Astrocyte (in vitro differentiated cells and primary cell): ENCODE measurements at regions not wholly inside any gene's neighbourhood (a gene's known extent, or its start where the extent isn't known, plus 50 kb on each side); places are given as distances from the start of the nearest gene placed in this dataset.

Experiments
- DNase-seq: peaks from one replicate; pipeline ENCODE4 v3.0.0-alpha.2; 2010; ENCODE audit warnings: low read depth
- FAIRE-seq: peaks from 2 replicates; lab custom pipeline; 2011; peaks lifted over from hg19 to GRCh38; lab: Jason Lieb, UNC
- H2AFZ ChIP-seq: 2 replicates; pipeline ENCODE4 v1.6.0; 2012; ENCODE audit warnings: low read depth, low read length, inconsistent platforms
- H3K27ac ChIP-seq: 2 replicates; pipeline ENCODE4 v1.5.1; 2011; ENCODE audit warnings: low read depth, low read length, inconsistent platforms
- H3K27me3 ChIP-seq: 2 replicates; pipeline ENCODE4 v1.6.0; 2011; ENCODE audit warnings: low read length, inconsistent platforms; ENCODE audit not compliant: insufficient read depth
- H3K36me3 ChIP-seq: 2 replicates; pipeline ENCODE4 v1.5.1; 2011; ENCODE audit warnings: low read length, inconsistent platforms; ENCODE audit not compliant: insufficient read depth
- H3K4me1 ChIP-seq: 2 replicates; pipeline ENCODE4 v1.5.1; 2011; ENCODE audit warnings: low read length, inconsistent platforms; ENCODE audit not compliant: insufficient read depth
- H3K4me2 ChIP-seq: 2 replicates; pipeline ENCODE4 v1.6.0; 2012; ENCODE audit warnings: low read length, inconsistent platforms
- H3K4me3 ChIP-seq: 2 replicates; pipeline ENCODE4 v1.5.1; 2011; ENCODE audit warnings: low read depth, mild to moderate bottlenecking, low read length, inconsistent platforms; ENCODE audit not compliant: insufficient read depth
- H3K79me2 ChIP-seq: 2 replicates; pipeline ENCODE4 v1.6.0; 2012; ENCODE audit warnings: mild to moderate bottlenecking, low read length, inconsistent platforms; ENCODE audit not compliant: insufficient read depth
- H3K9ac ChIP-seq: 2 replicates; pipeline ENCODE4 v1.6.0; 2012; ENCODE audit warnings: mild to moderate bottlenecking, low read length, inconsistent platforms
- H3K9me3 ChIP-seq: 2 replicates; pipeline ENCODE4 v1.5.1; 2012; ENCODE audit warnings: low read depth, mild to moderate bottlenecking, low read length, inconsistent platforms; ENCODE audit not compliant: insufficient read depth
- H4K20me1 ChIP-seq: 2 replicates; pipeline ENCODE4 v1.6.0; 2012; ENCODE audit warnings: low read length, inconsistent platforms; ENCODE audit not compliant: insufficient read depth
- H3K27ac Mint-ChIP-seq: one replicate; pipeline ENCODE4 v1.8.0; 2021; ENCODE audit warnings: mild to moderate bottlenecking, mixed read lengths; ENCODE audit not compliant: unreplicated experiment
- H3K27me3 Mint-ChIP-seq: one replicate; pipeline ENCODE4 v1.8.0; 2021; ENCODE audit warnings: low read depth, mixed read lengths; ENCODE audit not compliant: unreplicated experiment
- H3K36me3 Mint-ChIP-seq: one replicate; pipeline ENCODE4 v1.8.0; 2021; ENCODE audit warnings: low read depth, mixed read lengths; ENCODE audit not compliant: unreplicated experiment
- H3K4me1 Mint-ChIP-seq: one replicate; pipeline ENCODE4 v1.8.0; 2021; ENCODE audit warnings: low read depth, mixed read lengths; ENCODE audit not compliant: unreplicated experiment
- H3K4me3 Mint-ChIP-seq: one replicate; pipeline ENCODE4 v1.8.0; 2021; ENCODE audit warnings: mild to moderate bottlenecking, moderate library complexity, mixed read lengths; ENCODE audit not compliant: unreplicated experiment
- H3K9me3 Mint-ChIP-seq: one replicate; pipeline ENCODE4 v1.8.0; 2021; ENCODE audit warnings: mild to moderate bottlenecking, mixed read lengths; ENCODE audit not compliant: unreplicated experiment
- EZH2 ChIP-seq: IDR thresholded peaks from 2 replicates; pipeline ENCODE4 v1.6.1; 2012; ENCODE audit warnings: mild to moderate bottlenecking, low read length, inconsistent platforms; ENCODE audit not compliant: insufficient read depth
- TF ChIP-seq, protein P1 (sequence below): IDR thresholded peaks from 2 replicates; pipeline ENCODE4 v1.5.1; 2011; ENCODE audit warnings: low read depth, mild to moderate bottlenecking, inconsistent platforms, low read length, moderate library complexity; ENCODE audit not compliant: insufficient read depth

GRCh38 chr12:94844452-94844851, 159.0 kb downstream of the NDUFA12 start:
- Histone ChIP-seq H3K9me3 (no peaks in the 10 kb centered on the region), H3K4me3 (no peak overlapping the region), H3K36me3 (no peaks in the 10 kb centered on the region), H3K27me3 (peaks cover 10% of the 10 kb centered on the region), H4K20me1 (no peaks in the 10 kb centered on the region), H2AFZ (no peak overlapping the region), H3K4me2 (no peak overlapping the region), H3K9ac (no peak overlapping the region), H3K79me2 (no peaks in the 10 kb centered on the region), H3K27ac (no peak overlapping the region), H3K4me1 (no peaks in the 10 kb centered on the region)
- FAIRE-seq: no peak
- H3K36me3 Mint-ChIP-seq: no peaks in the 10 kb centered on the region
- TF ChIP-seq EZH2: no peak
- TF ChIP-seq, protein P1, sequence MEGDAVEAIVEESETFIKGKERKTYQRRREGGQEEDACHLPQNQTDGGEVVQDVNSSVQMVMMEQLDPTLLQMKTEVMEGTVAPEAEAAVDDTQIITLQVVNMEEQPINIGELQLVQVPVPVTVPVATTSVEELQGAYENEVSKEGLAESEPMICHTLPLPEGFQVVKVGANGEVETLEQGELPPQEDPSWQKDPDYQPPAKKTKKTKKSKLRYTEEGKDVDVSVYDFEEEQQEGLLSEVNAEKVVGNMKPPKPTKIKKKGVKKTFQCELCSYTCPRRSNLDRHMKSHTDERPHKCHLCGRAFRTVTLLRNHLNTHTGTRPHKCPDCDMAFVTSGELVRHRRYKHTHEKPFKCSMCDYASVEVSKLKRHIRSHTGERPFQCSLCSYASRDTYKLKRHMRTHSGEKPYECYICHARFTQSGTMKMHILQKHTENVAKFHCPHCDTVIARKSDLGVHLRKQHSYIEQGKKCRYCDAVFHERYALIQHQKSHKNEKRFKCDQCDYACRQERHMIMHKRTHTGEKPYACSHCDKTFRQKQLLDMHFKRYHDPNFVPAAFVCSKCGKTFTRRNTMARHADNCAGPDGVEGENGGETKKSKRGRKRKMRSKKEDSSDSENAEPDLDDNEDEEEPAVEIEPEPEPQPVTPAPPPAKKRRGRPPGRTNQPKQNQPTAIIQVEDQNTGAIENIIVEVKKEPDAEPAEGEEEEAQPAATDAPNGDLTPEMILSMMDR: no peak
- H3K9me3 Mint-ChIP-seq: peaks cover 9% of the 10 kb centered on the region
- peaks cover 6% of the 10 kb centered on the region for H3K27me3 Mint-ChIP-seq
- H3K27ac Mint-ChIP-seq: no peak overlapping the region
- DNase-seq: no peak
- H3K4me1 Mint-ChIP-seq: no peaks in the 10 kb centered on the region
- H3K4me3 Mint-ChIP-seq: no peak overlapping the region

DNA sequence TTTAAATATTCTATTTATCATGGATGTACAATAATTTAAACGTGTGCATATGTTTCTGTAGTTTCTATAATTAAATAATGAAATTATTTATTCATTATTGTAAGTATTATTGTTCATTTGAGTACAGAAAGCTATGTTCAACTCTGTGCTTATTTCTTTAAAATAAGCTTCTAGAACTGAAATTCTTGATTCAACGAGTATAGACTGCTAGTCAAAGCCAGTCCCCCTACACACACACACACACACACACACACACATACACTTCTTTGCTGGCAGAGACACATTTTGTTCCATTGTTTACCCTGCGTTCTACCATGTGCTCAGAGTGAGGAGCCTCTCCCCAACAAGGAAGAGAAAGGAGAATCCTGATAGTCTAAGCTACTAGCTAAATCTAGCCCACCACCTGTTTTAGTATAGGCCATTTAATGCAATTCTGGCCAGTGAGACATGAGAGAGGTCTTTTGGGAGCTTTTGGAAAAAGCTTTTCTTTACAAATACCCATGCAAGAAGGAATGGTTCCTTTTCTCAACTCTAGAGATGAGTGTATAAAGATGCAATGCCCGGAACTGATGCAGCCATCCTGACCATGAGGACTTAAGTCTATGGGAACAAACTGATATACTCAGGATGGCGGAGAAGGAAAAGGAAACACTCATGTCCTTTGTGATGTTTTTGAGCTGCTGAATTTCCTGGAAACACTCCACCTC, 161.4 kb downstream of the NDUFA12 start:
- no peak overlapping the region for H3K4me3 ChIP-seq
- peaks cover 3% of the 10 kb centered on the region for H3K27me3 Mint-ChIP-seq
- H3K36me3 Mint-ChIP-seq: no peaks in the 10 kb centered on the region
- H3K27ac ChIP-seq: no peak overlapping the region
- no peaks in the 10 kb centered on the region for H3K4me1 Mint-ChIP-seq
- H3K36me3 ChIP-seq: no peaks in the 10 kb centered on the region
- no peak overlapping the region for H3K4me2 ChIP-seq
- no peaks in the 10 kb centered on the region for H3K4me1 ChIP-seq
- H3K79me2 ChIP-seq: no peaks in the 10 kb centered on the region
- FAIRE-seq: no peak
- TF ChIP-seq EZH2: no peak
- TF ChIP-seq, protein P1: no peak
- no peaks in the 10 kb centered on the region for H4K20me1 ChIP-seq
- H3K27ac Mint-ChIP-seq: no peak overlapping the region
- H2AFZ ChIP-seq: no peak overlapping the region
- peaks cover 10% of the 10 kb centered on the region for H3K9me3 Mint-ChIP-seq
- peaks cover 6% of the 10 kb centered on the region for H3K27me3 ChIP-seq
- H3K4me3 Mint-ChIP-seq: no peak overlapping the region
- DNase-seq: no peak
- no peaks in the 10 kb centered on the region for H3K9me3 ChIP-seq
- no peak overlapping the region for H3K9ac ChIP-seq

DNA sequence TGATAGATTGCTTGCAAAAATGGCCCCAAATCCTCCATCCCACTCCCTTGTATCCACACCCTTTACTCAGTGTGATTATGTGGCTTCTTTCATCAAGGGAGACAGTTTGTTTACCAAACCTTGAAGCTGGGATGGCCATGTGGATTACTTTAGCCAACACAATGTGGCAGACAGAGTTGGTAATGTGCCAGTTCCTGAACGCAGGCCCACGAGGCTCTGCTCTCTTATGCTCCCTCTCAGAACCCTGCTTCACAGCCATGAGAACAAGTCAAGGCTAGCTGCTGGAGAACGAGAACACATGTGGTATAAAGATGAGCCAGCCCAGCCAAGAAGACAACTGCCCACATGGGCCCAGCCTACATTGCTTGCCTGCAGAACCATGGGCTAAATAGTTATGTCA, 162.3 kb downstream of the NDUFA12 start:
- FAIRE-seq (no peak), DNase-seq (no peak)
- Histone ChIP-seq H3K27me3 (peaks cover 6% of the 10 kb centered on the region), H3K36me3 (no peaks in the 10 kb centered on the region), H3K4me3 (no peak overlapping the region), H3K4me2 (no peak overlapping the region), H3K4me1 (no peaks in the 10 kb centered on the region), H3K27ac (no peak overlapping the region), H3K9ac (no peak overlapping the region), H3K79me2 (no peaks in the 10 kb centered on the region), H2AFZ (no peak overlapping the region), H4K20me1 (no peaks in the 10 kb centered on the region), H3K9me3 (no peaks in the 10 kb centered on the region)
- Mint-ChIP-seq H3K27me3 (peaks cover 3% of the 10 kb centered on the region), H3K36me3 (no peaks in the 10 kb centered on the region), H3K27ac (no peak overlapping the region), H3K4me1 (no peaks in the 10 kb centered on the region), H3K9me3 (peaks cover 10% of the 10 kb centered on the region), H3K4me3 (no peak overlapping the region)
- TF ChIP-seq, protein P1: no peak
- TF ChIP-seq EZH2: no peak
